Left ventricle myocardium inferior (tissue), 1 donor: ENCODE measurements at regions not wholly inside any gene's neighbourhood (a gene's known extent, or its start where the extent isn't known, plus 50 kb on each side); places are given as distances from the start of the nearest gene placed in this dataset.

Experiments
- DNase-seq: peaks from one replicate; pipeline ENCODE4 v3.0.0-alpha.2; 2020
- H3K27ac ChIP-seq: fragments of 200-600 bp; replicated peaks from 2 replicates; pipeline ENCODE4 v1.8.0; 2021
- H3K27me3 ChIP-seq: fragments of 200-600 bp; 2 replicates; pipeline ENCODE4 v1.8.0; 2021; ENCODE audit warnings: low read depth
- H3K36me3 ChIP-seq: fragments of 200-600 bp; 2 replicates; pipeline ENCODE4 v1.8.0; 2021
- H3K4me1 ChIP-seq: fragments of 200-600 bp; 2 replicates; pipeline ENCODE4 v1.8.0; 2021
- H3K4me3 ChIP-seq: fragments of 200-600 bp; 2 replicates; pipeline ENCODE4 v1.8.0; 2021; ENCODE audit warnings: mild to moderate bottlenecking, moderate library complexity
- H3K9me3 ChIP-seq: fragments of 200-600 bp; replicated peaks from 2 replicates; pipeline ENCODE4 v1.8.0; 2021
- CTCF ChIP-seq: fragments of 200-600 bp; IDR thresholded peaks from 2 replicates; pipeline ENCODE4 v1.8.0; 2021; ENCODE audit warnings: antibody characterized with exemption, mild to moderate bottlenecking, borderline replicate concordance
- intact Hi-C: fragments of 100-400 bp; cut with micrococcal nuclease; formaldehyde crosslinking; loops from one replicate; pipeline ENCODE4 v1.11.0; 2022
- donor health status: DM: no; HTN: yes; CAD: no; lungs with severe emphysema.

GRCh38 chr1:87739704-87740103 lies 411.0 kb downstream of the LMO4 start:
- no peak for TF ChIP-seq CTCF
- Histone ChIP-seq H3K36me3 (no peaks in the 10 kb centered on the region), H3K27me3 (no peaks in the 10 kb centered on the region), H3K4me3 (no peak overlapping the region), H3K4me1 (no peaks in the 10 kb centered on the region), H3K9me3 (no peaks in the 10 kb centered on the region), H3K27ac (no peak overlapping the region)
- intact Hi-C loops, result no loop called here
- no peak for DNase-seq

GRCh38 chr1:87743256-87743655 lies 414.6 kb downstream of the LMO4 start:
- no peak for DNase-seq
- H3K36me3 ChIP-seq, result no peaks in the 10 kb centered on the region

GRCh38 chr1:87744056-87744455 lies 415.4 kb downstream of the LMO4 start:
- no peak for TF ChIP-seq CTCF
- H3K27ac ChIP-seq, result no peak overlapping the region
- no peaks in the 10 kb centered on the region for H3K36me3 ChIP-seq
- no peaks in the 10 kb centered on the region for H3K27me3 ChIP-seq
- DNase-seq, result no peak
- no peaks in the 10 kb centered on the region for H3K4me1 ChIP-seq
- intact Hi-C loops, result no loop called here
- H3K9me3 ChIP-seq, result no peaks in the 10 kb centered on the region
- no peak overlapping the region for H3K4me3 ChIP-seq

More at GRCh38 chr1:87743256-87743655, 414.6 kb downstream of the LMO4 start:
- H3K9me3 ChIP-seq, result no peaks in the 10 kb centered on the region
- H3K4me1 ChIP-seq, result no peaks in the 10 kb centered on the region
- no peak overlapping the region for H3K27ac ChIP-seq
- no peaks in the 10 kb centered on the region for H3K27me3 ChIP-seq
- intact Hi-C loops, result no loop called here
- no peak for TF ChIP-seq CTCF
- no peak overlapping the region for H3K4me3 ChIP-seq

- no peak for TF ChIP-seq CTCF
- Histone ChIP-seq H3K27ac (no peak overlapping the region), H3K27me3 (no peaks in the 10 kb centered on the region), H3K36me3 (no peaks in the 10 kb centered on the region), H3K4me1 (no peaks in the 10 kb centered on the region), H3K4me3 (no peak overlapping the region), H3K9me3 (no peaks in the 10 kb centered on the region)
- intact Hi-C loops, result no loop called here
- no peak for DNase-seq
Observed at GRCh38 chr1:87744763-87745162, 416.1 kb downstream of the LMO4 start.

- no peak for TF ChIP-seq CTCF
- intact Hi-C loops, result no loop called here
- DNase-seq, result no peak
- Histone ChIP-seq H3K27me3 (no peaks in the 10 kb centered on the region), H3K4me1 (no peaks in the 10 kb centered on the region), H3K4me3 (no peak overlapping the region), H3K27ac (no peak overlapping the region), H3K9me3 (no peaks in the 10 kb centered on the region), H3K36me3 (no peaks in the 10 kb centered on the region)
Observed at GRCh38 chr1:87753366-87753765, 424.7 kb downstream of the LMO4 start.

GRCh38 chr1:87754139-87754538 lies 425.5 kb downstream of the LMO4 start:
- no peaks in the 10 kb centered on the region for H3K36me3 ChIP-seq
- H3K4me3 ChIP-seq, result no peak overlapping the region
- DNase-seq, result no peak
- H3K27ac ChIP-seq, result no peak overlapping the region
- intact Hi-C loops, result no loop called here
- no peaks in the 10 kb centered on the region for H3K27me3 ChIP-seq
- no peaks in the 10 kb centered on the region for H3K4me1 ChIP-seq
- no peak for TF ChIP-seq CTCF
- H3K9me3 ChIP-seq, result no peaks in the 10 kb centered on the region
